WTC11 (cell line): ENCODE measurements at regions not wholly inside any gene's neighbourhood (a gene's known extent, or its start where the extent isn't known, plus 50 kb on each side); places are given as distances from the start of the nearest gene placed in this dataset.

Source experiments
- ATAC-seq: fragments of 200-7000 bp; cut with Tn5 transposase; 2 replicates; pipeline ENCODE4 v1.10.0; 2021; ENCODE audit warnings: mild to moderate bottlenecking, moderate library complexity
- CTCF ChIA-PET: fragments of 300-600 bp; sonication (Branson Sonifier 250); formaldehyde crosslinking; loops from one replicate; lab custom pipeline; 2021; ENCODE audit warnings: antibody characterized with exemption; lab: Charles Lee
- POLR2A ChIA-PET: fragments of 350-600 bp; sonication (Branson Sonifier 250); formaldehyde crosslinking; loops from one replicate; lab custom pipeline; 2021; ENCODE audit warnings: antibody characterized with exemption; lab: Charles Lee
- DNase-seq: peaks from one replicate; pipeline ENCODE4 v3.0.0; 2021; ENCODE audit warnings: low spot score
- H3K27ac Mint-ChIP-seq: 2 replicates; pipeline ENCODE4 v1.8.0; 2021; ENCODE audit warnings: mixed read lengths
- H3K27me3 Mint-ChIP-seq: 2 replicates; pipeline ENCODE4 v1.8.0; 2021; ENCODE audit warnings: low read depth, mild to moderate bottlenecking, moderate library complexity, mixed read lengths
- H3K36me3 Mint-ChIP-seq: 2 replicates; pipeline ENCODE4 v1.8.0; 2021; ENCODE audit warnings: mixed read lengths
- H3K4me1 Mint-ChIP-seq: 2 replicates; pipeline ENCODE4 v1.8.0; 2022; ENCODE audit warnings: mixed read lengths
- H3K4me3 Mint-ChIP-seq: 2 replicates; pipeline ENCODE4 v1.8.0; 2021; ENCODE audit warnings: mild to moderate bottlenecking, moderate library complexity, mixed read lengths
- H3K9me3 Mint-ChIP-seq: 2 replicates; pipeline ENCODE4 v1.8.0; 2021; ENCODE audit warnings: mixed read lengths
- ATF6 ChIP-seq: sonication (generic); formaldehyde crosslinking; IDR thresholded peaks from 2 replicates; pipeline ENCODE4 v1.8.1; 2023; ENCODE audit warnings: mild to moderate bottlenecking, missing genetic modification reagents
- CBFB ChIP-seq: sonication (generic); formaldehyde crosslinking; IDR thresholded peaks from 2 replicates; pipeline ENCODE4 v1.8.1; 2022; ENCODE audit warnings: mild to moderate bottlenecking, low read depth, missing genetic modification reagents
- CTCF ChIP-seq: fragments of 200-600 bp; IDR thresholded peaks from 2 replicates; pipeline ENCODE4 v1.8.0; 2022; ENCODE audit warnings: antibody characterized with exemption
- E2F4 ChIP-seq: sonication (generic); formaldehyde crosslinking; IDR thresholded peaks from 2 replicates; pipeline ENCODE4 v1.8.1; 2022; ENCODE audit warnings: low read depth, mild to moderate bottlenecking, moderate library complexity, missing genetic modification reagents, borderline replicate concordance
- ERG ChIP-seq: fragments of 250-450 bp; sonication (Bioruptor Pico); IDR thresholded peaks from 2 replicates; pipeline ENCODE4 v1.8.0; 2021; ENCODE audit warnings: mild to moderate bottlenecking
- FOXJ3 ChIP-seq: sonication (generic); formaldehyde crosslinking; IDR thresholded peaks from 2 replicates; pipeline ENCODE4 v1.9.0; 2021; ENCODE audit warnings: missing genetic modification reagents, mild to moderate bottlenecking, borderline replicate concordance
- FOXK1 ChIP-seq: sonication (generic); formaldehyde crosslinking; IDR thresholded peaks from 2 replicates; pipeline ENCODE4 v1.8.0; 2022; ENCODE audit warnings: mild to moderate bottlenecking, moderate library complexity, missing genetic modification reagents
- FOXP4 ChIP-seq: sonication (generic); formaldehyde crosslinking; IDR thresholded peaks from 2 replicates; pipeline ENCODE4 v1.8.0; 2022; ENCODE audit warnings: mild to moderate bottlenecking, missing genetic modification reagents
- GRHL2 ChIP-seq: fragments of 250-450 bp; sonication (Bioruptor Pico); IDR thresholded peaks from 2 replicates; pipeline ENCODE4 v1.8.0; 2022; ENCODE audit warnings: mild to moderate bottlenecking, moderate library complexity; ENCODE audit not compliant: insufficient replicate concordance, severe bottlenecking
- MLX ChIP-seq: sonication (generic); formaldehyde crosslinking; IDR thresholded peaks from 2 replicates; pipeline ENCODE4 v1.8.1; 2023; ENCODE audit warnings: mild to moderate bottlenecking, missing genetic modification reagents, moderate library complexity
- SMAD3 ChIP-seq: sonication (generic); formaldehyde crosslinking; IDR thresholded peaks from 2 replicates; pipeline ENCODE4 v1.8.0; 2022; ENCODE audit warnings: missing genetic modification reagents, mild to moderate bottlenecking, borderline replicate concordance
- SP1 ChIP-seq: sonication (generic); formaldehyde crosslinking; conservative IDR thresholded peaks from 2 replicates; pipeline ENCODE4 v1.8.1; 2022; ENCODE audit warnings: missing genetic modification reagents
- STAT6 ChIP-seq: sonication (generic); formaldehyde crosslinking; conservative IDR thresholded peaks from 2 replicates; pipeline ENCODE4 v1.8.1; 2023; ENCODE audit warnings: mild to moderate bottlenecking, low read depth, missing genetic modification reagents, moderate library complexity
- ZNF423 ChIP-seq: fragments of 250-450 bp; sonication (Bioruptor Pico); IDR thresholded peaks from 2 replicates; pipeline ENCODE4 v2.1.2; 2022; ENCODE audit warnings: mild to moderate bottlenecking, moderate library complexity

- no peak overlapping the region for H3K4me3 Mint-ChIP-seq
- no peaks in the 10 kb centered on the region for H3K9me3 Mint-ChIP-seq
- ATAC-seq = no peak
- H3K36me3 Mint-ChIP-seq = no peaks in the 10 kb centered on the region
- no peak for DNase-seq
- H3K27me3 Mint-ChIP-seq = no peaks in the 10 kb centered on the region
- TF ChIP-seq ATF6 (CRISPR knock-in tag) (no peak), E2F4 (no peak), FOXP4 (CRISPR knock-in tag) (no peak), ZNF423 (CRISPR knock-in tag) (no peak), GRHL2 (CRISPR knock-in tag) (no peak), SMAD3 (CRISPR knock-in tag) (no peak), FOXK1 (CRISPR knock-in tag) (no peak), CBFB (CRISPR knock-in tag) (no peak), SP1 (CRISPR knock-in tag) (no peak), ERG (no peak), FOXJ3 (no peak), CTCF (no peak), STAT6 (no peak), MLX (no peak)
- CTCF ChIA-PET = interaction anchor here (1.8 kb wide), 1 partner anchor 37 kb away, joined by 7 read pairs; no protein-coding TSS in a partner anchor
- no peak overlapping the region for H3K27ac Mint-ChIP-seq
- POLR2A ChIA-PET = no interaction called here
- H3K4me1 Mint-ChIP-seq = peaks cover 6% of the 10 kb centered on the region
Measured at GRCh38 chr10:34957531-34957930, 132.6 kb downstream of the CUL2 start.
